ENCODE measurements at regions not wholly inside any gene's neighbourhood (a gene's known extent, or its start where the extent isn't known, plus 50 kb on each side); places are given as distances from the start of the nearest gene placed in this dataset.

DNA sequence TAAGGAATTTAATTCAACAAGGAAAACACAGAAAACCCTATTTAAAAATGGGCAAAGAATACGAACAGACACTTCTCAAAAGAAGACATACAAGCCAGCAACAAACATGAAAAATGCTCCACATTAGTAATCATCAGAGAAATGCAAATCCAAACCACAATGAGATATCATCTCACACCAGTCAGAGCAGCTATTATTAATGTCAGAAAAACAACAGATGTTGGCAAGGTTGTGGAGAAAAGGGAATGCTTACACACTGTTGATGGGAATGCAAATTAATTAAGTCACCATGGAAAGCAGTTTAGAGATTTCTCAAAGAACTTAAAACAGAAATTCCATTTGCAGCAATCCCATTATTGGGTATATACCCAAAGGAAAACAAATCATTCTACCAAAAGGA, 55.2 kb downstream of the GCC1 start:
- no peak overlapping the region for H3K4me3 ChIP-seq (ENCODE audit: low read depth, low read length)
- peak; percentile 38 for DNase-seq (ENCODE audit: low read depth)
- TF ChIP-seq, protein P1, sequence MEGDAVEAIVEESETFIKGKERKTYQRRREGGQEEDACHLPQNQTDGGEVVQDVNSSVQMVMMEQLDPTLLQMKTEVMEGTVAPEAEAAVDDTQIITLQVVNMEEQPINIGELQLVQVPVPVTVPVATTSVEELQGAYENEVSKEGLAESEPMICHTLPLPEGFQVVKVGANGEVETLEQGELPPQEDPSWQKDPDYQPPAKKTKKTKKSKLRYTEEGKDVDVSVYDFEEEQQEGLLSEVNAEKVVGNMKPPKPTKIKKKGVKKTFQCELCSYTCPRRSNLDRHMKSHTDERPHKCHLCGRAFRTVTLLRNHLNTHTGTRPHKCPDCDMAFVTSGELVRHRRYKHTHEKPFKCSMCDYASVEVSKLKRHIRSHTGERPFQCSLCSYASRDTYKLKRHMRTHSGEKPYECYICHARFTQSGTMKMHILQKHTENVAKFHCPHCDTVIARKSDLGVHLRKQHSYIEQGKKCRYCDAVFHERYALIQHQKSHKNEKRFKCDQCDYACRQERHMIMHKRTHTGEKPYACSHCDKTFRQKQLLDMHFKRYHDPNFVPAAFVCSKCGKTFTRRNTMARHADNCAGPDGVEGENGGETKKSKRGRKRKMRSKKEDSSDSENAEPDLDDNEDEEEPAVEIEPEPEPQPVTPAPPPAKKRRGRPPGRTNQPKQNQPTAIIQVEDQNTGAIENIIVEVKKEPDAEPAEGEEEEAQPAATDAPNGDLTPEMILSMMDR (IDR thresholded peaks at IDR 0.05; ENCODE audit: insufficient read depth, low read depth, low read length) = no peak

DNA sequence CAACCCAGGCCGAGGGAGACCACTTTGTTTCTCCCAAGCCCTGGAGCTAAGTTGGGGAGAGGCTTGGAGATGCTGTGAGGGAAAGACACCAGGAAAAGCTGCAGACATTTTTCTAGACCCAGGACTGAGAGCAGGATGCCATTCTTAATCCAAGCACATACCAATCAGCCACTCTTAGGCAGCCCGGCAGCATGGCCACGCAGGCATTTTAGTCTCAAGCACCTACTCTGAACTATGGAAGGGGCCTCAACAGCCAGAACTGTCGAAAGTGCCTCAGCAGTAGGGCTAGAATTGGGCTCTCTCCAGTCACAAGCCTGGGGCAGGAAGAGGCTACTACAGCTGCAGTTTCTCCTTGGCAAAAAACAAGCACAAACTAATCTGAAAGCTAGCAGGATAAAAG, 57.8 kb downstream of the GCC1 start:
- H3K4me3 ChIP-seq (ENCODE audit: low read depth, low read length) = no peak overlapping the region
- no peak for DNase-seq (ENCODE audit: low read depth)
- TF ChIP-seq, protein P1 (IDR thresholded peaks at IDR 0.05; ENCODE audit: insufficient read depth, low read depth, low read length) = no peak

DNA sequence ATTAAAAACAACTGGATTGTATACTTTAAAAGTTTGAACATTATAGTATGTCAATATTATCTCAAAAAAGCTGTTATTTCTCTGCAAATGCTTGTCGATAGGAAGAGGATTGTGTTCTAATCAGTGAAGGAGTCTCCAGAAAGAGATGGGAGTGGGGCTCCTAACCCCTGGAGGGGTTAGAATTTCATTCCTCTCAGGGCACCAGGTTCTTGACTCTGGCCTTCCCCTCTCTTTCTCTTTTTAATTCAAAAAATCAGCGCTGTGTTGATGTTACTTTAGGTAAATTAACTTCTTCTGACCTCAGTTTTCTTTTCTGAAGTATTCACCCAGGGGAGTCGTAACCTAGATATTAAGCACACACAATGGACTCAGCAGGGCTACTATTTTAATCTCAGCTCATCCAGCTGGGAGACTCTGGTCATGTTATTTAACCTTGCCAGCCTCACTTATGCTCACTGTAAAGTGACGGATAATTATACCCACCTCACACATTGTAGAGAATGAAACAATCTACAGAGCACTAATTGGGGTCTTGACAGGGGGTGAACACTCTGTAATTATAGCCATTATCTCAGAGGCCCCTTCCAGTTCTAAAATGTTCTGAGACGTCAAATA, 59.4 kb downstream of the GCC1 start:
- TF ChIP-seq, protein P1 (IDR thresholded peaks at IDR 0.05; ENCODE audit: insufficient read depth, low read depth, low read length) = no peak
- DNase-seq (ENCODE audit: low read depth) = no peak
- H3K4me3 ChIP-seq (ENCODE audit: low read depth, low read length) = no peak overlapping the region

DNA sequence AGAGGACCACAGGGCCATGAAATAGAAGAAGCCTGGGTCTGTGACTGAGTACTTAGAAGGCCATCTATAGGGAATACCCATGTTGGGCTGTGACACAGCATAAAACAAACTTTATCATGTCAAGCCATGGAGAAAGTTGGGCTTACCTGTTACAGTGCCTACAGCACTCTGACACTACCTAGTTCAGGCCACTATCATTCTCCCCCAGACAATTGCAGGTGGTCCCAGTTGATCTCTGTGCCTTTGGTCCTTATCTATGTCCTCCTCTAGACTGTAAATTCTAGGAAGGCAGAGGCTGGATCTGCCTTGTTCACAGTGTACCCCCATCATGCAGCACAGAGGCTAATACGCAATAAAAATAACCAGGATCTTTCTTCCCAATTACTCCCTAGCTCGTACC, 69.1 kb downstream of the GCC1 start:
- DNase-seq (ENCODE audit: low read depth) = no peak
- TF ChIP-seq, protein P1 (IDR thresholded peaks at IDR 0.05; ENCODE audit: insufficient read depth, low read depth, low read length) = no peak
- no peak overlapping the region for H3K4me3 ChIP-seq (ENCODE audit: low read depth, low read length)

DNA sequence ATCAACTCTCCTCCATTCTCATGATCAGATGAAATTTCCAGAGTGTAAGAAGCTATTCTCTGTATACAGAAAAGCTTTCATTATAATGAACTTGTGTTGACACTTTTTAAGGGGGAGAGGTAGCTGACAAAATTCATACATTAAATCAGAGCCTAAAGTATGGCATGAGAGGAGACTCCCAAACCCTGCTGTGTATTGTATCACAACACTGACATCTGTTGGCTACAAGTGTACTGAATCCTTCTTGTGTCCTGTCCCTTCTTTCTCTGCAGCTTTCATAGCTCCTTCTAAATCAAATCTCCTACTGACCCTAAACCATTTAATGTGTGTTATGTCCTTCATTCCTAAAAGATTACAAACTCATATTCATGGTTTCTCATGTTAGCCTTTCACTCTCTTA, 70.9 kb downstream of the GCC1 start:
- H3K4me3 ChIP-seq (ENCODE audit: low read depth, low read length) = no peak overlapping the region
- TF ChIP-seq, protein P1 (IDR thresholded peaks at IDR 0.05; ENCODE audit: insufficient read depth, low read depth, low read length) = peak; percentile 48
- DNase-seq (ENCODE audit: low read depth) = peak; percentile 37

DNA sequence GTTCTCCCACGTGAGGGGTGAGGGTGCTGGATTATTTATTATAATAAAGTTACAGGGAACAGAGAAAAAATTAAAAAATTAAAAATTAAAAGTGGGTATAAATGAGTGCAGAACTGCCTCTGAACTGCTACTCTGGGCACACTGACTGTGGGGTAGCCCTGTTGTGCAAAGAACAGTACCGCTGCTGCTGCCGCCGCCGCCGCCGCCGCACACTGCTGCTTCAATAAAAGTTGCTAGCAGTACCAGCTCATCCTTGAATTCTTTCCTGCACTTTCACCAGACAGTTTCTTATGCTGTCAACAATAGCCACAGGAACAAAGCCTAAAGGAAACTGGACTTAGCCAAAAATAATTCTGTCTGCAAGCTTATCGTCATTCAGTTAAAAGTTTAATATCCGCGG, 72.1 kb downstream of the GCC1 start:
- DNase-seq (ENCODE audit: low read depth) = no peak
- H3K4me3 ChIP-seq (ENCODE audit: low read depth, low read length) = no peak overlapping the region
- TF ChIP-seq, protein P1 (IDR thresholded peaks at IDR 0.05; ENCODE audit: insufficient read depth, low read depth, low read length) = no peak

DNA sequence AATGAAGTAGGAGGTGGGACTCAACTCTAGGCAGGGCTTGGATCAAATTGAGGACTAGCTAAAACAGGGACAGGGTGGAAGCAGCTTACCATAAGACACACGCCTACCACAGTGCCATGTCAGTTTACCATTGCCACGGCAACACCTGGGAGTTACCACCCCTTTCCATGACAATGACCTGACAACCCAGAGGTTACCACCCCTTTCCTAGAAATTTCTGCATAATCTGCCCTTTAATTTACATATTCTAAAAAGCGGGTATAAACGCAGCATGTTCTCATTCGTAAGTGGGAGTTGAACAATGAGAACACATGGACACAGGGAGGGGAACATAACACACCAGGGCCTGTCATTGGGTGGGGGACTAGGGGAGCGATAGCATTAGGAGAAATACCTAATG, 72.7 kb downstream of the GCC1 start:
- TF ChIP-seq, protein P1 (IDR thresholded peaks at IDR 0.05; ENCODE audit: insufficient read depth, low read depth, low read length) = no peak
- no peak overlapping the region for H3K4me3 ChIP-seq (ENCODE audit: low read depth, low read length)

More for the DNA sequence above, 72.7 kb downstream of the GCC1 start:
- no peak for DNase-seq (ENCODE audit: low read depth)

All from fibroblast of villous mesenchyme (primary cell).